A549 (cell line): ENCODE measurements at regions not wholly inside any gene's neighbourhood (a gene's known extent, or its start where the extent isn't known, plus 50 kb on each side); places are given as distances from the start of the nearest gene placed in this dataset.

Source experiments
- BHLHE40 ChIP-seq: IDR thresholded peaks from 2 replicates; pipeline ENCODE4 v1.6.1; 2012; ENCODE audit warnings: low read depth, low read length, inconsistent platforms
- CBX8 ChIP-seq: fragments of 200-600 bp; sonication (generic); IDR thresholded peaks from 2 replicates; pipeline ENCODE4 v1.6.1; 2016
- CEBPB ChIP-seq, 2 experiments: fragments of >200 bp in 1 of 2; sonication (Bioruptor Twin) in 1 of 2; formaldehyde crosslinking in 1 of 2; IDR thresholded peaks; 2 replicates each; pipeline ENCODE4 v1.6.1; 2012 to 2016
- CTCF ChIP-seq: fragments of >200 bp; sonication (Bioruptor Twin); formaldehyde crosslinking; IDR thresholded peaks from 3 replicates; pipeline ENCODE4 v1.5.1; 2016
- EP300 ChIP-seq, 2 experiments: fragments of >200 bp; sonication (Bioruptor Twin); formaldehyde crosslinking; IDR thresholded peaks; 2 replicates in 1 of 2; 3 replicates in 1 of 2; pipeline ENCODE4 v1.6.1; 2016 to 2017
- HOXA7 ChIP-seq: fragments of 250-450 bp; sonication (Bioruptor Pico); IDR thresholded peaks from 2 replicates; pipeline ENCODE4 v1.5.0; 2020; ENCODE audit warnings: mild to moderate bottlenecking, moderate library complexity
- JUN ChIP-seq, 2 experiments: fragments of >200 bp; sonication (Bioruptor Twin); formaldehyde crosslinking; IDR thresholded peaks; 2 replicates in 1 of 2; 3 replicates in 1 of 2; pipeline ENCODE4 v1.6.1; 2016 to 2017
- MAX ChIP-seq: IDR thresholded peaks from 2 replicates; pipeline ENCODE4 v1.6.1; 2012
- MYC ChIP-seq: IDR thresholded peaks from 2 replicates; pipeline ENCODE4 v1.6.1; 2012; ENCODE audit warnings: mild to moderate bottlenecking, inconsistent platforms, low read length, improper control_type of control experiment, borderline replicate concordance
- POLR2A ChIP-seq: IDR thresholded peaks from 2 replicates; pipeline ENCODE4 v1.6.1; 2012; ENCODE audit warnings: mild to moderate bottlenecking, low read length
- RAD21 ChIP-seq, 2 experiments: fragments of >200 bp in 1 of 2; sonication (Bioruptor Twin) in 1 of 2; formaldehyde crosslinking in 1 of 2; IDR thresholded peaks in 1 of 2; conservative IDR thresholded peaks in 1 of 2; 2 replicates in 1 of 2; 3 replicates in 1 of 2; pipeline ENCODE4 v1.6.1; 2012 to 2018; ENCODE audit warnings: inconsistent platforms in 1 of 2
- REST ChIP-seq: fragments of 200-600 bp; sonication (generic); IDR thresholded peaks from 2 replicates; pipeline ENCODE4 v1.6.1; 2016; ENCODE audit warnings: antibody characterized with exemption, mild to moderate bottlenecking, moderate library complexity
- RNF2 ChIP-seq: fragments of 200-600 bp; sonication (generic); IDR thresholded peaks from 2 replicates; pipeline ENCODE4 v1.6.1; 2016; ENCODE audit warnings: low read depth, mild to moderate bottlenecking, antibody characterized with exemption, moderate library complexity, borderline replicate concordance
- ZNF302 ChIP-seq: fragments of 250-450 bp; sonication (Bioruptor Pico); IDR thresholded peaks from 2 replicates; pipeline ENCODE4 v1.9.0; 2021; ENCODE audit warnings: inconsistent platforms, mild to moderate bottlenecking, moderate library complexity

- TF ChIP-seq MYC (no peak), POLR2A (no peak), CTCF (no peak), EP300 (IDR thresholded peaks at IDR 0.05) (no peak), CBX8 (no peak), MAX (no peak), RNF2 (no peak), RAD21 (conservative IDR thresholded peaks at IDR 0.05 in 1 of 2, IDR thresholded peaks at IDR 0.05 in 1 of 2) (no peak), ZNF302 (no peak), BHLHE40 (no peak), JUN (IDR thresholded peaks at IDR 0.05) (no peak), HOXA7 (CRISPR knock-in tag) (no peak), CEBPB (IDR thresholded peaks at IDR 0.05) (no peak), REST (no peak)
Observed at GRCh38 chr14:80404413-80404812, 193.1 kb upstream of the DIO2 start.
